Superior temporal gyrus (tissue), 1 donor: ENCODE measurements at regions not wholly inside any gene's neighbourhood (a gene's known extent, or its start where the extent isn't known, plus 50 kb on each side); places are given as distances from the start of the nearest gene placed in this dataset.
A peak's percentile ranks its signal among the peaks of the same experiment; 100 is the strongest.

Source experiments
- DNase-seq: peaks from one replicate; pipeline ENCODE4 v3.0.0-alpha.2; 2016; ENCODE audit errors: extremely low spot score

GRCh38 chr9:130755377-130756007, 61.9 kb downstream of the EXOSC2 start:
- DNase-seq, result no peak

GRCh38 chr9:130756037-130756436, 62.5 kb downstream of the EXOSC2 start:
- DNase-seq, result no peak

GRCh38 chr9:130756455-130757152, 63.0 kb downstream of the EXOSC2 start:
- no peak for DNase-seq

- DNase-seq, result no peak
These were observed 66.2 kb downstream of the EXOSC2 start for GRCh38 chr9:130759738-130760137.

- DNase-seq, result no peak
These were observed 70.0 kb downstream of the EXOSC2 start for GRCh38 chr9:130763331-130764171.

- no peak for DNase-seq
These were observed 69.7 kb upstream of the ABL1 start for GRCh38 chr9:130765137-130766020.

- DNase-seq, result no peak
These were observed 68.8 kb upstream of the ABL1 start for GRCh38 chr9:130766021-130766926.

- DNase-seq, result no peak
These were observed 68.1 kb upstream of the ABL1 start for GRCh38 chr9:130766927-130767307.

GRCh38 chr9:130768265-130768664, 66.8 kb upstream of the ABL1 start:
- DNase-seq, result no peak

GRCh38 chr9:130768891-130769403, 66.1 kb upstream of the ABL1 start:
- DNase-seq, result no peak

- no peak for DNase-seq
These were observed 65.0 kb upstream of the ABL1 start for GRCh38 chr9:130770093-130770492.

GRCh38 chr9:130770679-130771442, 64.2 kb upstream of the ABL1 start:
- peak; percentile 92 for DNase-seq

- no peak for DNase-seq
These were observed 62.9 kb upstream of the ABL1 start for GRCh38 chr9:130772185-130772584.

- DNase-seq, result no peak
These were observed 60.9 kb upstream of the ABL1 start for GRCh38 chr9:130774183-130774582.

- no peak for DNase-seq
These were observed 59.6 kb upstream of the ABL1 start for GRCh38 chr9:130775336-130775991.

- no peak for DNase-seq
These were observed 55.8 kb upstream of the ABL1 start for GRCh38 chr9:130779153-130779855.

GRCh38 chr9:130780415-130780814, 54.6 kb upstream of the ABL1 start:
- no peak for DNase-seq

- no peak for DNase-seq
These were observed 54.1 kb upstream of the ABL1 start for GRCh38 chr9:130780865-130781504.
